Endodermal cell (in vitro differentiated cells): ENCODE measurements at regions not wholly inside any gene's neighbourhood (a gene's known extent, or its start where the extent isn't known, plus 50 kb on each side); places are given as distances from the start of the nearest gene placed in this dataset.

Source experiments
- DNase-seq: peaks from one replicate; pipeline ENCODE4 v3.0.0-alpha.2; 2017
- H3K27ac ChIP-seq: 2 replicates; pipeline ENCODE4 v1.5.1; 2013; ENCODE audit warnings: mild to moderate bottlenecking, low read depth, low read length, moderate library complexity
- H3K27me3 ChIP-seq: 2 replicates; pipeline ENCODE4 v1.6.1; 2013; ENCODE audit warnings: mild to moderate bottlenecking, low read length, moderate library complexity; ENCODE audit not compliant: insufficient read depth, control insufficient read depth, poor library complexity, severe bottlenecking
- H3K36me3 ChIP-seq: 2 replicates; pipeline ENCODE4 v1.7.0; 2013; ENCODE audit warnings: mild to moderate bottlenecking, low read length, moderate library complexity; ENCODE audit not compliant: control insufficient read depth, insufficient read depth
- H3K4me1 ChIP-seq: one replicate; pipeline ENCODE4 v1.7.0; 2013; ENCODE audit warnings: low read length; ENCODE audit not compliant: control insufficient read depth, insufficient read depth
- H3K4me3 ChIP-seq: 2 replicates; pipeline ENCODE4 v1.5.1; 2013; ENCODE audit warnings: mild to moderate bottlenecking, low read length, moderate library complexity
- H3K9ac ChIP-seq: 2 replicates; pipeline ENCODE4 v1.6.1; 2013; ENCODE audit warnings: mild to moderate bottlenecking, low read length, moderate library complexity; ENCODE audit not compliant: poor library complexity, severe bottlenecking; ENCODE audit errors: extremely low read depth
- H3K9me3 ChIP-seq: 2 replicates; pipeline ENCODE4 v1.6.1; 2013; ENCODE audit warnings: mild to moderate bottlenecking, low read length, moderate library complexity; ENCODE audit not compliant: control insufficient read depth
- H3K27ac Mint-ChIP-seq: 2 replicates; pipeline ENCODE4 v1.8.0; 2020; ENCODE audit warnings: mixed read lengths
- H3K27me3 Mint-ChIP-seq: 2 replicates; pipeline ENCODE4 v1.8.0; 2021; ENCODE audit warnings: mild to moderate bottlenecking, mixed read lengths; ENCODE audit not compliant: insufficient read depth
- H3K36me3 Mint-ChIP-seq: 2 replicates; pipeline ENCODE4 v1.8.0; 2020; ENCODE audit warnings: low read depth, mixed read lengths
- H3K4me1 Mint-ChIP-seq: 2 replicates; pipeline ENCODE4 v1.8.0; 2020; ENCODE audit warnings: mixed read lengths
- H3K4me3 Mint-ChIP-seq: 2 replicates; pipeline ENCODE4 v1.8.0; 2020; ENCODE audit warnings: mild to moderate bottlenecking, moderate library complexity, mixed read lengths
- H3K9me3 Mint-ChIP-seq: 2 replicates; pipeline ENCODE4 v1.8.0; 2020; ENCODE audit warnings: mild to moderate bottlenecking, mixed read lengths
- CTCF ChIP-seq: fragments of 200-600 bp; sonication (generic); conservative IDR thresholded peaks from 2 replicates; pipeline ENCODE4 v1.5.0; 2021; ENCODE audit warnings: antibody characterized with exemption, mild to moderate bottlenecking
- WGBS, 2 experiments: methylation state at CpG; one replicate each; pipeline versions ENCODE4 v1.1.5 to v1.1.7; 2013; ENCODE audit warnings: missing lambda C conversion rate in 2 of 2, mixed read lengths in 1 of 2; ENCODE audit not compliant: insufficient coverage in 1 of 2, insufficient read length in 1 of 2; 5-methylcytosine and 5-hydroxymethylcytosine counted together

GRCh38 chr1:217014066-217014465 is 290.8 kb upstream of the ESRRG start:
- Mint-ChIP-seq H3K27ac (no peak overlapping the region), H3K36me3 (no peaks in the 10 kb centered on the region), H3K9me3 (no peaks in the 10 kb centered on the region), H3K27me3 (peaks cover 2% of the 10 kb centered on the region), H3K4me1 (no peaks in the 10 kb centered on the region), H3K4me3 (no peak overlapping the region)
- no peak for DNase-seq
- Histone ChIP-seq H3K4me1 (no peaks in the 10 kb centered on the region), H3K36me3 (no peaks in the 10 kb centered on the region), H3K27ac (no peak overlapping the region), H3K27me3 (no peaks in the 10 kb centered on the region), H3K4me3 (no peak overlapping the region), H3K9me3 (no peaks in the 10 kb centered on the region), H3K9ac (no peak overlapping the region)
- no peak for TF ChIP-seq CTCF

- peaks cover 2% of the 10 kb centered on the region for H3K27me3 Mint-ChIP-seq
- Histone ChIP-seq H3K4me1 (no peaks in the 10 kb centered on the region), H3K4me3 (no peak overlapping the region), H3K27me3 (no peaks in the 10 kb centered on the region), H3K36me3 (no peaks in the 10 kb centered on the region), H3K9me3 (no peaks in the 10 kb centered on the region), H3K27ac (no peak overlapping the region), H3K9ac (no peak overlapping the region)
- no peaks in the 10 kb centered on the region for H3K4me1 Mint-ChIP-seq
- DNase-seq, result no peak
- no peak overlapping the region for H3K4me3 Mint-ChIP-seq
- H3K36me3 Mint-ChIP-seq, result no peaks in the 10 kb centered on the region
- TF ChIP-seq CTCF, result no peak
- no peak overlapping the region for H3K27ac Mint-ChIP-seq
- no peaks in the 10 kb centered on the region for H3K9me3 Mint-ChIP-seq
These were observed 289.4 kb upstream of the ESRRG start for GRCh38 chr1:217012659-217013058.

- H3K36me3 ChIP-seq, result no peaks in the 10 kb centered on the region
- Mint-ChIP-seq H3K36me3 (no peaks in the 10 kb centered on the region), H3K27me3 (peaks cover 2% of the 10 kb centered on the region), H3K27ac (no peak overlapping the region), H3K4me3 (no peak overlapping the region), H3K4me1 (no peaks in the 10 kb centered on the region), H3K9me3 (no peaks in the 10 kb centered on the region)
- DNase-seq, result no peak
- H3K9me3 ChIP-seq, result no peaks in the 10 kb centered on the region
- H3K4me1 ChIP-seq, result no peaks in the 10 kb centered on the region
- no peak overlapping the region for H3K9ac ChIP-seq
- H3K4me3 ChIP-seq, result no peak overlapping the region
- no peak overlapping the region for H3K27ac ChIP-seq
- WGBS, 2 experiments, result 100% methylated on average over 1 of the region's 1 CpG
- no peaks in the 10 kb centered on the region for H3K27me3 ChIP-seq
- TF ChIP-seq CTCF, result no peak
These were observed 287.9 kb upstream of the ESRRG start for GRCh38 chr1:217011097-217011496.
